GM23338 (cell line): ENCODE measurements at regions not wholly inside any gene's neighbourhood (a gene's known extent, or its start where the extent isn't known, plus 50 kb on each side); places are given as distances from the start of the nearest gene placed in this dataset.

Source experiments
- ATAC-seq: fragments of 200-7000 bp; cut with Tn5 transposase; 3 replicates; pipeline ENCODE4 v1.9.1; 2020
- DNase-seq: peaks from one replicate; pipeline ENCODE4 v3.0.0-alpha.2; 2015; ENCODE audit warnings: low spot score
- H2AFZ ChIP-seq: fragments of 200-600 bp; sonication (generic); 2 replicates; pipeline ENCODE4 v1.8.0; 2016; ENCODE audit warnings: antibody characterized with exemption, mild to moderate bottlenecking, moderate library complexity
- H3F3A ChIP-seq: fragments of 200-600 bp; sonication (generic); replicated peaks from 2 replicates; pipeline ENCODE4 v1.8.0; 2017; ENCODE audit warnings: antibody characterized with exemption, mixed run types, low read depth
- H3K27ac ChIP-seq: fragments of 200-600 bp; sonication (generic); 2 replicates; pipeline ENCODE4 v1.6.1; 2016; ENCODE audit warnings: low read depth
- H3K27me3 ChIP-seq: fragments of 200-600 bp; sonication (generic); 2 replicates; pipeline ENCODE4 v1.8.0; 2016; ENCODE audit warnings: mild to moderate bottlenecking, mixed run types, moderate library complexity; ENCODE audit not compliant: insufficient read depth
- H3K36me3 ChIP-seq: fragments of 200-600 bp; sonication (generic); 2 replicates; pipeline ENCODE4 v1.8.0; 2016; ENCODE audit warnings: mild to moderate bottlenecking; ENCODE audit not compliant: insufficient read depth
- H3K4me1 ChIP-seq: fragments of 200-600 bp; sonication (generic); 2 replicates; pipeline ENCODE4 v1.8.0; 2016; ENCODE audit warnings: mild to moderate bottlenecking, moderate library complexity; ENCODE audit not compliant: insufficient read depth
- H3K4me2 ChIP-seq: fragments of 200-600 bp; sonication (generic); 2 replicates; pipeline ENCODE4 v1.7.1; 2017; ENCODE audit warnings: mixed run types
- H3K4me3 ChIP-seq: fragments of 200-600 bp; sonication (generic); 2 replicates; pipeline ENCODE4 v1.6.1; 2016; ENCODE audit warnings: mixed run types
- H3K79me2 ChIP-seq: fragments of 200-600 bp; sonication (generic); replicated peaks from 2 replicates; pipeline ENCODE4 v1.8.0; 2017; ENCODE audit warnings: mild to moderate bottlenecking; ENCODE audit not compliant: insufficient read depth
- H3K9me2 ChIP-seq: fragments of 200-600 bp; sonication (generic); 2 replicates; pipeline ENCODE4 v1.8.0; 2017; ENCODE audit not compliant: insufficient read depth
- H4K20me1 ChIP-seq: fragments of 200-600 bp; sonication (generic); replicated peaks from 2 replicates; pipeline ENCODE4 v1.8.0; 2017; ENCODE audit warnings: mild to moderate bottlenecking; ENCODE audit not compliant: insufficient read depth
- H3K27ac Mint-ChIP-seq: 2 replicates; pipeline ENCODE4 v1.8.0; 2020; ENCODE audit warnings: inconsistent platforms, mild to moderate bottlenecking, moderate library complexity, mixed read lengths
- H3K27me3 Mint-ChIP-seq: 3 replicates; pipeline ENCODE4 v1.8.0; 2022; ENCODE audit warnings: low read depth, mild to moderate bottlenecking, moderate library complexity, mixed read lengths, inconsistent platforms; ENCODE audit not compliant: insufficient read depth, poor library complexity
- H3K36me3 Mint-ChIP-seq: 3 replicates; pipeline ENCODE4 v1.8.0; 2021; ENCODE audit warnings: low read depth, mild to moderate bottlenecking, inconsistent platforms, moderate library complexity, mixed read lengths
- H3K4me1 Mint-ChIP-seq: 3 replicates; pipeline ENCODE4 v1.8.0; 2020; ENCODE audit warnings: mild to moderate bottlenecking, inconsistent platforms, mixed read lengths
- H3K4me3 Mint-ChIP-seq: 3 replicates; pipeline ENCODE4 v1.8.0; 2021; ENCODE audit warnings: moderate library complexity, mild to moderate bottlenecking, inconsistent platforms, mixed read lengths
- H3K9me3 Mint-ChIP-seq: 3 replicates; pipeline ENCODE4 v1.8.0; 2020; ENCODE audit warnings: moderate library complexity, mild to moderate bottlenecking, inconsistent platforms, mixed read lengths
- CREB1 ChIP-seq: fragments of 250-450 bp; sonication (Bioruptor Pico); IDR thresholded peaks from 2 replicates; pipeline ENCODE4 v1.5.0; 2020; ENCODE audit warnings: low read depth, mild to moderate bottlenecking, moderate library complexity
- CTCF ChIP-seq, 2 experiments: fragments of 200-600 bp in 1 of 2; sonication (generic) in 1 of 2; conservative IDR thresholded peaks; 2 replicates each; pipeline versions ENCODE4 v1.5.1 to v1.6.1; 2016 to 2017; ENCODE audit warnings: antibody characterized with exemption in 2 of 2, low read depth in 2 of 2, mild to moderate bottlenecking in 2 of 2, moderate library complexity in 1 of 2
- ETS1 ChIP-seq: IDR thresholded peaks from 2 replicates; pipeline ENCODE4 v1.6.1; 2016; ENCODE audit warnings: antibody characterized with exemption
- EZH2 ChIP-seq: fragments of 200-600 bp; sonication (generic); IDR thresholded peaks from one replicate; pipeline ENCODE4 v1.8.0; 2017; ENCODE audit warnings: antibody characterized with exemption, mild to moderate bottlenecking, low read depth; ENCODE audit not compliant: unreplicated experiment
- EZH2phosphoT487 ChIP-seq: fragments of 200-600 bp; sonication (generic); IDR thresholded peaks from one replicate; pipeline ENCODE4 v1.8.1; 2018; ENCODE audit warnings: antibody characterized with exemption; ENCODE audit not compliant: unreplicated experiment
- JUNB ChIP-seq: IDR thresholded peaks from one replicate; pipeline ENCODE4 v1.6.1; 2016; ENCODE audit warnings: antibody characterized with exemption; ENCODE audit not compliant: unreplicated experiment
- NANOG ChIP-seq: IDR thresholded peaks from 2 replicates; pipeline ENCODE4 v1.6.1; 2016; ENCODE audit warnings: antibody characterized with exemption, borderline replicate concordance
- POLR2AphosphoS5 ChIP-seq: IDR thresholded peaks from 2 replicates; pipeline ENCODE4 v1.6.1; 2016; ENCODE audit warnings: antibody characterized with exemption, low read depth
- REST ChIP-seq: IDR thresholded peaks from one replicate; pipeline ENCODE4 v1.6.1; 2018; ENCODE audit warnings: antibody characterized with exemption; ENCODE audit not compliant: unreplicated experiment
- STAT1 ChIP-seq: IDR thresholded peaks from one replicate; pipeline ENCODE4 v1.6.1; 2016; ENCODE audit warnings: antibody characterized with exemption; ENCODE audit not compliant: unreplicated experiment
- ZNF114 ChIP-seq: fragments of 250-450 bp; sonication (Bioruptor Pico); IDR thresholded peaks from 2 replicates; pipeline ENCODE4 v1.5.0; 2020; ENCODE audit warnings: mild to moderate bottlenecking, moderate library complexity
- ZNF331 ChIP-seq: fragments of 250-450 bp; sonication (Bioruptor Pico); IDR thresholded peaks from 2 replicates; pipeline ENCODE4 v1.5.0; 2020; ENCODE audit warnings: low read depth, mild to moderate bottlenecking, moderate library complexity
- ZNF462 ChIP-seq: fragments of 250-450 bp; sonication (Bioruptor Pico); IDR thresholded peaks from 2 replicates; pipeline ENCODE4 v1.5.0; 2020; ENCODE audit warnings: mild to moderate bottlenecking, moderate library complexity

GRCh38 chr20:19022791-19023448, 189.5 kb upstream of the SLC24A3 start:
- ATAC-seq (no peak), DNase-seq (no peak)
- Histone ChIP-seq H3F3A (no peaks in the 10 kb centered on the region), H3K4me1 (no peaks in the 10 kb centered on the region), H3K27me3 (no peaks in the 10 kb centered on the region), H3K4me3 (no peak overlapping the region), H3K27ac (no peak overlapping the region), H2AFZ (no peak overlapping the region), H3K4me2 (no peak overlapping the region), H3K9me2 (no peaks in the 10 kb centered on the region), H4K20me1 (no peaks in the 10 kb centered on the region), H3K36me3 (no peaks in the 10 kb centered on the region), H3K79me2 (no peaks in the 10 kb centered on the region)
- Mint-ChIP-seq H3K4me3 (no peak overlapping the region), H3K27ac (no peak overlapping the region), H3K4me1 (peaks cover 4% of the 10 kb centered on the region; the same call in 2 of the 3 replicates), H3K27me3 (peaks cover 4% of the 10 kb centered on the region), H3K9me3 (no peaks in the 10 kb centered on the region), H3K36me3 (no peaks in the 10 kb centered on the region)
- TF ChIP-seq CREB1 = no peak
- TF ChIP-seq ZNF114 = no peak
- TF ChIP-seq JUNB = no peak
- TF ChIP-seq STAT1 = no peak
- no peak for TF ChIP-seq ETS1
- TF ChIP-seq ZNF331 (CRISPR knock-in tag) = no peak
- no peak for TF ChIP-seq CTCF (conservative IDR thresholded peaks at IDR 0.05; ENCODE audit: low read depth in 2 of 2)
- TF ChIP-seq EZH2phosphoT487 = no peak
- no peak for TF ChIP-seq REST
- TF ChIP-seq EZH2 = no peak
- TF ChIP-seq ZNF462 (CRISPR knock-in tag) = no peak
- TF ChIP-seq NANOG = no peak
- no peak for TF ChIP-seq POLR2AphosphoS5
